Esophagus squamous epithelium (tissue), 5 donors: ENCODE measurements at regions not wholly inside any gene's neighbourhood (a gene's known extent, or its start where the extent isn't known, plus 50 kb on each side); places are given as distances from the start of the nearest gene placed in this dataset.
A peak's percentile ranks its signal among the peaks of the same experiment; 100 is the strongest.

Source experiments
- DNase-seq: peaks from one replicate; lab custom pipeline; 2025; lab: John Stamatoyannopoulos, UW
- H3K27ac ChIP-seq, 4 donors: fragments of 200-600 bp; sonication (generic); one replicate each; pipeline ENCODE4 v1.5.1; 2016 to 2019; ENCODE audit warnings: mild to moderate bottlenecking in 1 of 4
- H3K27me3 ChIP-seq, 4 donors: fragments of 200-600 bp; sonication (generic); 1 replicate in 3 of 4; 2 replicates in 1 of 4; pipeline versions ENCODE4 v1.5.1 to v1.6.0; 2017 to 2021; ENCODE audit warnings: antibody characterized with exemption in 1 of 4
- H3K36me3 ChIP-seq, 3 donors: fragments of 200-600 bp; sonication (generic); one replicate each; pipeline ENCODE4 v1.5.1; 2016 to 2019
- H3K4me1 ChIP-seq, 3 donors: fragments of 200-600 bp; sonication (generic); one replicate each; pipeline ENCODE4 v1.5.1; 2017 to 2019
- H3K4me3 ChIP-seq, 4 donors: fragments of 200-600 bp; sonication (generic); 1 replicate in 3 of 4; 2 replicates in 1 of 4; pipeline ENCODE4 v1.5.1; 2016 to 2019; ENCODE audit warnings: mild to moderate bottlenecking in 2 of 4, moderate library complexity in 1 of 4
- H3K9me3 ChIP-seq, 3 donors: fragments of 200-600 bp; sonication (generic); one replicate each; pipeline ENCODE4 v1.5.1; 2016 to 2019
- POLR2A ChIP-seq, 4 donors: fragments of 450-650 bp; IDR thresholded peaks; one replicate each; pipeline ENCODE4 v1.6.1; 2017; ENCODE audit warnings: antibody characterized with exemption in 4 of 4, mild to moderate bottlenecking in 4 of 4, moderate library complexity in 3 of 4
- WGBS, 2 donors: methylation state at CpG; one replicate each; pipeline ENCODE4 v1.1.5; 2018; 5-methylcytosine and 5-hydroxymethylcytosine counted together
- intact Hi-C: fragments of 100-400 bp; cut with DNase I; formaldehyde crosslinking; loops from one replicate; pipeline ENCODE4 v1.15.0; 2022
- TF ChIP-seq, protein P1 (sequence below), 6 experiments: fragments of 450-650 bp in 4 of 6; fragments of 200-600 bp in 2 of 6; sonication (generic) in 2 of 6; IDR thresholded peaks; one replicate each; pipeline ENCODE4 v1.5.1; 2016 to 2019; ENCODE audit warnings: antibody characterized with exemption in 6 of 6, mild to moderate bottlenecking in 4 of 6, moderate library complexity in 4 of 6
- donor health status: DM: yes; HTN: yes; CAD: no.

DNA sequence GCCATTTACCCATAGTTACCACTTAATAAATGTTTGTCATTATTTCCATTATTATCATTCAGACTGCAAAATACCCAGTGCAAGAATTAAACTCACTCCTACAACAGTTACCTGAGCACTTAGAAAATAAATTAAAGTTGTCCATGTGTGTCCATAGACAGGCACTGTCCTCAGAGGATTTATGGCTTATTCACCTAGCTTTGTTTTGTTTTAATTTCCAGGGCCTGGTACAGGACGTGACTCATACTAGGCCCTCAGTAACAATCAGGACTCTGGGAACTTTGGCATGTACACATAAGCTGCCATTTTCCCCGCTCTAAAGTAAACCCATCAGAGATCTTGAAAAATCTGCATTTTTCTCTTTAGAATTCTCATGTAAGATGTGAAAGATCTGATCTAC, 458.5 kb upstream of the ARRDC4 start:
- Histone ChIP-seq H3K27me3 (no peaks in the 10 kb centered on the region), H3K4me1 (no peaks in the 10 kb centered on the region), H3K4me3 (no peak overlapping the region), H3K27ac (no peak overlapping the region), H3K36me3 (no peaks in the 10 kb centered on the region), H3K9me3 (no peaks in the 10 kb centered on the region)
- DNase-seq = no peak
- intact Hi-C loops = no loop called here
- WGBS, 2 donors = 23 to 28% methylated on average over 2 of the region's 2 CpGs
- TF ChIP-seq, protein P1, sequence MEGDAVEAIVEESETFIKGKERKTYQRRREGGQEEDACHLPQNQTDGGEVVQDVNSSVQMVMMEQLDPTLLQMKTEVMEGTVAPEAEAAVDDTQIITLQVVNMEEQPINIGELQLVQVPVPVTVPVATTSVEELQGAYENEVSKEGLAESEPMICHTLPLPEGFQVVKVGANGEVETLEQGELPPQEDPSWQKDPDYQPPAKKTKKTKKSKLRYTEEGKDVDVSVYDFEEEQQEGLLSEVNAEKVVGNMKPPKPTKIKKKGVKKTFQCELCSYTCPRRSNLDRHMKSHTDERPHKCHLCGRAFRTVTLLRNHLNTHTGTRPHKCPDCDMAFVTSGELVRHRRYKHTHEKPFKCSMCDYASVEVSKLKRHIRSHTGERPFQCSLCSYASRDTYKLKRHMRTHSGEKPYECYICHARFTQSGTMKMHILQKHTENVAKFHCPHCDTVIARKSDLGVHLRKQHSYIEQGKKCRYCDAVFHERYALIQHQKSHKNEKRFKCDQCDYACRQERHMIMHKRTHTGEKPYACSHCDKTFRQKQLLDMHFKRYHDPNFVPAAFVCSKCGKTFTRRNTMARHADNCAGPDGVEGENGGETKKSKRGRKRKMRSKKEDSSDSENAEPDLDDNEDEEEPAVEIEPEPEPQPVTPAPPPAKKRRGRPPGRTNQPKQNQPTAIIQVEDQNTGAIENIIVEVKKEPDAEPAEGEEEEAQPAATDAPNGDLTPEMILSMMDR (IDR thresholded peaks at IDR 0.05) = no peak
- TF ChIP-seq POLR2A (IDR thresholded peaks at IDR 0.05) = no peak

DNA sequence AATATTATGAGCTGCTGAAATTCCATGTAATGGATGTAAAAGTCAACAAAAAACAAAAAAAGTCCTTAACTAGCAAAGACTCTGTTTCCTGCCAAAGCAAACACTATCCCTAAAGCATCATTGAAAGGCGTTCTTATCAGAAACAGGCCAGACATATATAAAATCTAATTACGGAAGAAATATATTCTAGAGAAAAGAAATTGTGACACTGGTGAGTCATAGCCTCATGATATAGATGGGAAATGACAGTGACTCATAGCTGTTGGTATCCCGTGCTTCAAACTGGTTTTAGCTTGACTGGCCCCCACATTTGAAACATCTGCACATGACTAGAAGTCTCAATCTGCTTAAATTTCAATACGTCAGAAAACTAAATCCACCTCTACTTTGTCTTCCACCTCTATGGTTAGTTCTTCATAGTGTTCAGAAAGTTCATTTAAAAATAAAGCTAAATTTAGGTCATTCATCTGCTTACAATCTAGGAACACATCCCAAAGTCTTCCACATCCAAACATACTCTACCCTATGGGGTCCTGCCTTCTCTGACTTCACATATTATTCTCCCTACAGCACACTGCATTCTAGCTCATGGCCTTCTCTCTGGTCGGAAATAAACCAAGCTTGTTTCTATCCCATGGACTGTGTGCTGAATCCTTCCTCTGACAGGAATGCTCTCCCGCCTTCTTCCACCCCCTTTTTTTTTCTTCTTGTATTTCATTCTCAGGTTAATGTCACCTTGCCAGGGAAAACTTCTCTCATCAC, 456.3 kb upstream of the ARRDC4 start:
- Histone ChIP-seq H3K27ac (no peak overlapping the region), H3K4me3 (no peak overlapping the region), H3K4me1 (no peaks in the 10 kb centered on the region), H3K9me3 (no peaks in the 10 kb centered on the region), H3K36me3 (no peaks in the 10 kb centered on the region), H3K27me3 (no peaks in the 10 kb centered on the region)
- 49 to 52% methylated on average over 6 of the region's 6 CpGs for WGBS, 2 donors
- TF ChIP-seq, protein P1 (IDR thresholded peaks at IDR 0.05) = no peak
- TF ChIP-seq POLR2A (IDR thresholded peaks at IDR 0.05) = no peak
- no peak for DNase-seq
- intact Hi-C loops = no loop called here

DNA sequence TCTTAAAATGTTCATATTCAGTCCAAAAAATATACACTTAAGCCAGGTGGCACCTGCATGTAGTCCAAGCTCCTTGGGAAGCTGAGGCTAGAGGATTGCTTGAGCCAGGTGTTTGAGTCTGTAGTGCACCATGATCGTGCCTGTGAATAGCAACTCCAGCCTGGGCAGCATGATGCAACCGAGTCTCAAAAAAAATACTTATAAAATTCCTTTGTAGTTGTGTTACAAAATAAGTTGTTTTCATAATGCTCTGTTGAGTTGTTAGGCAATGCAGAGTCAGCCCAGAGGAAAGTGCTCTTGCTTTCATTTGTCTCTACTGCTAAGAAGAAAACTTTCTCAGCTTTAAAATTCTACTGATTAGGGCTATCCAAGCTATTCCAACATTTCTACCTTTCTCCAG, 442.8 kb upstream of the ARRDC4 start:
- intact Hi-C loops = no loop called here
- Histone ChIP-seq H3K36me3 (no peaks in the 10 kb centered on the region), H3K27me3 (no peaks in the 10 kb centered on the region), H3K27ac (no peak overlapping the region), H3K4me1 (no peaks in the 10 kb centered on the region), H3K4me3 (no peak overlapping the region), H3K9me3 (no peaks in the 10 kb centered on the region)
- WGBS, 2 donors = 68 to 77% methylated on average over 2 of the region's 2 CpGs
- TF ChIP-seq POLR2A (IDR thresholded peaks at IDR 0.05) = no peak
- TF ChIP-seq, protein P1 (IDR thresholded peaks at IDR 0.05) = no peak
- no peak for DNase-seq

DNA sequence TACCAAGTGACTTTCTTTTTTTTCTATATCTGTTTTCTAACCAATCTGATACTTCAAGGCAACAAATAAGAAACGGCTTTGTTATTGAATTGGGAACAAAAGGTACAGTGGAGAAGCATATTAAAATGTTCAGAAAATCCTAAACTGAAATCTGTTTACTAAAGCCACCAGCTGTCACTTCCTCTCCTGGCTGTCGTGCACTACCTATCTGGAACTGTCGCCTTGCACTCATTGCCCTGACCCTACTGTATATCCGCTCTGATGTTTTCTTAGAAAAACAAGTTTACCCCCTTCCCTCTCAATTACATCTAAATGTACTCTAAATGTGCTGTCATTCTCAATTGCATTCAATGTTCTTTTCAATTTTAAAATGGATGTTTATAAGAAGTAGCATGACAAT, 439.8 kb upstream of the ARRDC4 start:
- 57 to 66% methylated on average over 4 of the region's 4 CpGs for WGBS, 2 donors
- intact Hi-C loops = no loop called here
- no peaks in the 10 kb centered on the region for H3K4me1 ChIP-seq
- no peaks in the 10 kb centered on the region for H3K36me3 ChIP-seq
- H3K9me3 ChIP-seq = no peaks in the 10 kb centered on the region
- H3K27me3 ChIP-seq = no peaks in the 10 kb centered on the region
- no peak overlapping the region for H3K4me3 ChIP-seq
- DNase-seq = no peak
- no peak overlapping the region for H3K27ac ChIP-seq
- TF ChIP-seq POLR2A (IDR thresholded peaks at IDR 0.05) = no peak
- TF ChIP-seq, protein P1 (IDR thresholded peaks at IDR 0.05) = no peak

DNA sequence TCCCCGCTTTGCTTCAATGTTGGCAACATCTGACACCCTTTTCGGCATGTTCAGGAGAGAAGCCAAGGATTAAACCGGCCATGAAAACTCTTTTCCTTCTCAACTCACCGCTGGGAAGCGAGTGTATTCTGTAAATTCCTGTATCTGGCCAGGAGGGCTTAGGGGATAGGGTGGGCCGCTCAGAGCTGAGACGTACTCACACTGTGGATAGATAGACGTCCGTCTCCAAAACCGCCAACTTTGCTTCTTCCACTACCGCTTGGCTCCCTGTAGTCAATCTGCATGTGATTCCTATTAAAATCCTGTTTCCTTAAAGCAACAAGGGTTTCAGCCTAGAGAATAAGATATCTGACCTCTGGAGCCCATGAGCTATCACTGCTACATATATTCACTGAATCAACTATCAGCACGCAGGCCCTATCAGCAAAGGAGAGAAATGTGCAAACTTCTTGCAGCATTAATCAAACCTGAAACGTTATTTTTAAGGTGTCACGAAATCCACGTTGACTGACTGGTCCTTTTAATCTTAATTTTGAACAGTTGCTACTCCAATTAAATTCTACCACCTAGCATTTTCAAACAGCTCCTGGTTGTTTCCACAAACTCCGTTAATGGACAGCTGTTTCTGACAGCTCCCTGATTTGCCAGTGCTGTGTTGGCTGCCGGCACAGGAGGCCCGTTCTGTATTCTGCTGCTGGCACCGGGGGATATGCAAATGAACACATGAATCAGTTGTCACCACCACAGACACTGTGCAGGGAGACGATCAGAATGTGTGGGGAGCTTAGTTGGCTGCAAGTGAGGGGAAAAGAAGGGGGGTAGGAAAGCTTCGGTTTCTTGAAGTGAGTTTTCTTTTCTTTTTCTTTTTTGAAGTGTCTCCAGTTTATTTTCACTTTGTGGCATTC, 438.9 kb upstream of the ARRDC4 start:
- no peak for TF ChIP-seq POLR2A (IDR thresholded peaks at IDR 0.05)
- TF ChIP-seq, protein P1 (IDR thresholded peaks at IDR 0.05) = no peak
- intact Hi-C loops = no loop called here
- Histone ChIP-seq H3K4me1 (no peaks in the 10 kb centered on the region), H3K36me3 (no peaks in the 10 kb centered on the region), H3K4me3 (peak overlapping the region in 1 of 4 donors; percentile 15), H3K9me3 (no peaks in the 10 kb centered on the region), H3K27me3 (no peaks in the 10 kb centered on the region), H3K27ac (no peak overlapping the region)
- 49 to 55% methylated on average over 21 of the region's 21 CpGs for WGBS, 2 donors
- no peak for DNase-seq
